Cardiac fibroblast (primary cell): ENCODE measurements at regions not wholly inside any gene's neighbourhood (a gene's known extent, or its start where the extent isn't known, plus 50 kb on each side); places are given as distances from the start of the nearest gene placed in this dataset.

Source experiments
- DNase-seq, 2 donors: peaks; one replicate each; pipeline versions ENCODE4 v3.0.0 to v3.0.0-alpha.2; 2010; ENCODE audit warnings: low read depth in 2 of 2
- H3K4me3 ChIP-seq, 2 donors: replicated peaks in 1 of 2; 1 replicate in 1 of 2; 2 replicates in 1 of 2; pipeline ENCODE4 v1.5.1; 2011; ENCODE audit warnings: low read depth in 2 of 2, low read length in 2 of 2, mild to moderate bottlenecking in 2 of 2, moderate library complexity in 1 of 2
- CTCF ChIP-seq: IDR thresholded peaks from one replicate; pipeline ENCODE4 v1.5.1; 2011; ENCODE audit warnings: low read depth, mild to moderate bottlenecking, low read length, inconsistent platforms

GRCh38 chr5:121109817-121110216 lies 645.7 kb downstream of the PRR16 start:
- DNase-seq = no peak
- TF ChIP-seq CTCF = no peak

DNA sequence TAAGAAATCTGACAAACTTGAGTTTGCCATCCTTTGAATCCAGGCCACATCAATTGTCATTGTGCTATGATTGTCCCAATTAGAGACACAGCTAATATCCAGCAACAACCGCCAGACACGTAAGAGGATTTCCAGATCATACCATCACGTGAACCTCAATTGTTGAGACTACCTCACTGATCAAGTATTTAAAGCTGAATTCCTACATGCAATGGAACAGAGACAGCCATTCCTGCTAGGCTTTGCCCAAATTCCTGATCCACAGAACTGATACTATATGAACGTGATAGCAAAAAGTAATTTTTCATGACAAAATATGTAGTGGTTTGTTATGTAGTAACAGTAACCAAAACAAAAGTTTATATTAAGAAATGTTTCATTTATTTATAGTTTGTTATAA lies 657.7 kb downstream of the PRR16 start:
- no peak overlapping the region for H3K4me3 ChIP-seq
- DNase-seq = no peak
- no peak for TF ChIP-seq CTCF

More at GRCh38 chr5:121109817-121110216, 645.7 kb downstream of the PRR16 start:
- no peak overlapping the region for H3K4me3 ChIP-seq

DNA sequence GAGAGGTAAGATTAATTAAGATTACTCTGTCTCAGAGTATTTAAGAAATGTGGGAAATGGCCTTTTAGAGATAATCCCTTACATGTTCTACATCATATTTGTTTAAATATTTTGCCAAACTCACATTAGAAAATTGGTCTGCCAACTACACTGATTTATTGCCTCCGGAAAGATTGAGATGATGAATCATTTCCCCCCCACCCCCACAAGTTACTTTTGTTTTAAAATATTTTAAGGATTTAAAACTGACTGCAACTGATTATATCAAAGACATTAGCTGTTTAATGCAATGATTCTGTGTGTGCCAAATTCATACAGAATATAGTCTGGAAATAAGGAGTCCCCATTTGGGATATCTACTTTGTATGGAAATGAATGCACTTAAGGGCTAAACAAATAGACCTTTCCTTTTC lies 674.4 kb downstream of the PRR16 start:
- H3K4me3 ChIP-seq = no peak overlapping the region
- DNase-seq = peak in 1 of 2 donors; percentile 5
- no peak for TF ChIP-seq CTCF

DNA sequence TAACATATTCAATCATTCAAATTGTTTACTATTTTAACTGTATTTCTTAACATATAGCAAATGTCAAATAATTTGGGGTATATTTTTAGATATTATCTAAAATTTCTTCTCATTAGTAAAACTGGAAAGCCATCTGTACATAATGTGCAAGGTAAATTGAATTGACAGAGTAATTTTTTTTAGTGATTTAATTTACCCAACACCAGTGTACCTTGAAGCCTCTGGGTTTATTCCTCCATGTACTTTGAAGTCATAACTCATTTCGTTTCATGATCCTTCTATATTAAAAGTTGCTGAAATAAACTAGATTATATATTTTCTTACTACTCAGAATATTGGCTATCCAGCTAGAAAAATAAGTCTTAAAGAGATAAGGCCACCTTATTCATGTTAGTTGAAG lies 674.9 kb downstream of the PRR16 start:
- no peak overlapping the region for H3K4me3 ChIP-seq
- no peak for TF ChIP-seq CTCF
- no peak for DNase-seq

GRCh38 chr5:121144764-121145163 lies 680.7 kb downstream of the PRR16 start:
- H3K4me3 ChIP-seq = no peak overlapping the region
- DNase-seq = peak; percentile 13
- no peak for TF ChIP-seq CTCF

DNA sequence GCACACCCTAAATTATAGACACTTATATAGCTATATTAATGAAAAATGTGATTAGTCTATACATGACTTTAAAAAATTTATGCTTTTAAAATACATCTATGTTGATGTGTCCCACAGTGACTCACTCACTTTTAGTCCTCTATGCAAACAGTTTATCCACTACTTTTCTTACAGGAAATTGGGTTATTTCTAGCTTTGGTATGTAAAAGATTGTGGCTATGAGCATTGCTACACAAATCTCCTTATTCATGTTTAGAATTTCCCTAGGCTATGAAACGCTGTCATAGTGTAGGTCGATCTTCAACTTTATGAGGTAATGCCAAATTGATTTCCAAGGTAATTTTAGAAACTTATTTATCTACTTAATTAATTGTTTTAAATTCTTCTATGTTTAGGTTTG lies 687.4 kb downstream of the PRR16 start:
- no peak for TF ChIP-seq CTCF
- DNase-seq = peak in 1 of 2 donors; percentile 16

DNA sequence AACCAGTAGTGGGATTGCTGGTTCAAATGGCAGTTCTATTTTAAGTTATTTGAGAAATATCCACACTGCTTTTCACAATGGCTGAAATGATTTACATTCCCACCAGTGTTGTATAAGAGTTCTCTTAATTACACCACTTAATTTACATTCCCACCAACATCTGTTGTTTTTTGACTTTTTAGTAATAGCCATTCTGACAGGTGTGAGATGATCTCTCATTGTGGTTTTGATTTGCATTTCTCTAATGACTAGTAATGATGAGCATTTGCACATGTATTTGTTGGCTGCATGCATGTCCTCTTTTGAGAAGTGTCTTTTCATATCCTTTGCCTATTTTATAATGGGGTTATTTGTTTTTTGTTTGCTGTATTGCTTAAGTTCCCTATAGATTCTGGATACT lies 688.3 kb downstream of the PRR16 start:
- DNase-seq = no peak
- no peak for TF ChIP-seq CTCF
- H3K4me3 ChIP-seq = no peak overlapping the region

More for the DNA sequence above, 687.4 kb downstream of the PRR16 start:
- H3K4me3 ChIP-seq = no peak overlapping the region
